OCI-LY3 (cell line): ENCODE measurements at regions not wholly inside any gene's neighbourhood (a gene's known extent, or its start where the extent isn't known, plus 50 kb on each side); places are given as distances from the start of the nearest gene placed in this dataset.

Experiments
- EZH2phosphoT487 ChIP-seq: fragments of 200-600 bp; shearing (Covaris generic); IDR thresholded peaks from 2 replicates; pipeline ENCODE4 v1.6.1; 2018; ENCODE audit warnings: antibody characterized with exemption, mixed run types, low read depth
- TF ChIP-seq, protein P1 (sequence below): fragments of 200-600, 300-600 bp; sonication (generic); IDR thresholded peaks from 2 replicates; pipeline ENCODE4 v1.5.1; 2014; ENCODE audit warnings: antibody characterized with exemption, low read length, low read depth

DNA sequence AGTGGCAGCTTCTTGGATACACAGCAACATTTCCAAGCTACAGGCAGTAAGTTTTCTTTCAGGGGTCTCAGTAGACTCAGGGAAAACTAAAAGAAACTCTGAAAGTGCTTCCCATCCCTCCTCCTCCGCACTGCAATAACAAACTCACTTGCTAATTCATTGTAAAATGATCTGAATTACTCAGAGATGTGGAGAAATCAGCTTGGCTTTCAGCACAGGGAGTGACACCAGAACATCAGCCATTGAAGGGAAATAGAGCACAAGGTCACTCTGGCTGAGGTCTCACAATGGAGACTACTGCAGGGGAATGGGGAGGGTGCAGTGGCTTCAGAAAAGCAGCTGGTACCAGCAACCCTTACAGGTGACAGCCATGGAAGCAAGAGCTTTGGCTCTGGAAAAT is 137.3 kb upstream of the SERP2 start:
- TF ChIP-seq, protein P1, sequence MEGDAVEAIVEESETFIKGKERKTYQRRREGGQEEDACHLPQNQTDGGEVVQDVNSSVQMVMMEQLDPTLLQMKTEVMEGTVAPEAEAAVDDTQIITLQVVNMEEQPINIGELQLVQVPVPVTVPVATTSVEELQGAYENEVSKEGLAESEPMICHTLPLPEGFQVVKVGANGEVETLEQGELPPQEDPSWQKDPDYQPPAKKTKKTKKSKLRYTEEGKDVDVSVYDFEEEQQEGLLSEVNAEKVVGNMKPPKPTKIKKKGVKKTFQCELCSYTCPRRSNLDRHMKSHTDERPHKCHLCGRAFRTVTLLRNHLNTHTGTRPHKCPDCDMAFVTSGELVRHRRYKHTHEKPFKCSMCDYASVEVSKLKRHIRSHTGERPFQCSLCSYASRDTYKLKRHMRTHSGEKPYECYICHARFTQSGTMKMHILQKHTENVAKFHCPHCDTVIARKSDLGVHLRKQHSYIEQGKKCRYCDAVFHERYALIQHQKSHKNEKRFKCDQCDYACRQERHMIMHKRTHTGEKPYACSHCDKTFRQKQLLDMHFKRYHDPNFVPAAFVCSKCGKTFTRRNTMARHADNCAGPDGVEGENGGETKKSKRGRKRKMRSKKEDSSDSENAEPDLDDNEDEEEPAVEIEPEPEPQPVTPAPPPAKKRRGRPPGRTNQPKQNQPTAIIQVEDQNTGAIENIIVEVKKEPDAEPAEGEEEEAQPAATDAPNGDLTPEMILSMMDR = no peak
- no peak for TF ChIP-seq EZH2phosphoT487
